ENCODE measurements at regions not wholly inside any gene's neighbourhood (a gene's known extent, or its start where the extent isn't known, plus 50 kb on each side); places are given as distances from the start of the nearest gene placed in this dataset.
"Not testable (repeated sequence)": the region's sequence is repeated elsewhere in the genome, so short reads cannot be mapped to it uniquely, and the experiment has no call there.

GRCh38 chr18:30450927-30451326 lies 591.6 kb downstream of the DSC3 start:
- no peak for DNase-seq (ENCODE audit: low read depth)

- DNase-seq (ENCODE audit: low read depth) = no peak
Observed at GRCh38 chr18:30446605-30447004, 595.9 kb downstream of the DSC3 start.

- no peak for DNase-seq (ENCODE audit: low read depth)
Observed at GRCh38 chr18:30444544-30444943, 598.0 kb downstream of the DSC3 start.

GRCh38 chr18:30440351-30440750 lies 602.2 kb downstream of the DSC3 start:
- peak; percentile 51 for DNase-seq (ENCODE audit: low read depth)

GRCh38 chr18:30439174-30439573 lies 603.4 kb downstream of the DSC3 start:
- no peak for DNase-seq (ENCODE audit: low read depth)

- no peak for DNase-seq (ENCODE audit: low read depth)
Observed at GRCh38 chr18:30432349-30432748, 610.2 kb downstream of the DSC3 start.

- not testable (repeated sequence) for DNase-seq (ENCODE audit: low read depth)
Observed at GRCh38 chr18:30419399-30419798, 623.1 kb downstream of the DSC3 start.

- DNase-seq (ENCODE audit: low read depth) = peak; percentile 84
Observed at GRCh38 chr18:30415903-30416302, 626.6 kb downstream of the DSC3 start.

GRCh38 chr18:30409120-30409519 lies 633.4 kb downstream of the DSC3 start:
- DNase-seq (ENCODE audit: low read depth) = no peak

GRCh38 chr18:30406728-30407127 lies 635.8 kb downstream of the DSC3 start:
- peak; percentile 79 for DNase-seq (ENCODE audit: low read depth)

- no peak for DNase-seq (ENCODE audit: low read depth)
Observed at GRCh38 chr18:30405038-30405437, 637.5 kb downstream of the DSC3 start.

GRCh38 chr18:30404422-30404821 lies 638.1 kb downstream of the DSC3 start:
- no peak for DNase-seq (ENCODE audit: low read depth)

- no peak for DNase-seq (ENCODE audit: low read depth)
Observed at GRCh38 chr18:30403278-30403677, 639.3 kb downstream of the DSC3 start.

GRCh38 chr18:30387401-30387800 lies 655.1 kb downstream of the DSC3 start:
- peak; percentile 70 for DNase-seq (ENCODE audit: low read depth)

- no peak for DNase-seq (ENCODE audit: low read depth)
Observed at GRCh38 chr18:30386624-30387023, 655.9 kb downstream of the DSC3 start.

GRCh38 chr18:30385684-30386083 lies 656.9 kb downstream of the DSC3 start:
- DNase-seq (ENCODE audit: low read depth) = no peak

GRCh38 chr18:30381826-30382225 lies 660.7 kb downstream of the DSC3 start:
- peak; percentile 55 for DNase-seq (ENCODE audit: low read depth)

GRCh38 chr18:30378097-30378496 lies 664.4 kb downstream of the DSC3 start:
- DNase-seq (ENCODE audit: low read depth) = peak; percentile 9

GRCh38 chr18:30376515-30376914 lies 666.0 kb downstream of the DSC3 start:
- DNase-seq (ENCODE audit: low read depth) = peak; percentile 41

- DNase-seq (ENCODE audit: low read depth) = no peak
Observed at GRCh38 chr18:30361864-30362540, 680.5 kb downstream of the DSC3 start.

- DNase-seq (ENCODE audit: low read depth) = no peak
Observed at GRCh38 chr18:30359521-30359920, 683.0 kb downstream of the DSC3 start.

- DNase-seq (ENCODE audit: low read depth) = peak; percentile 86
Observed at GRCh38 chr18:30358555-30358954, 684.0 kb downstream of the DSC3 start.

GRCh38 chr18:30352551-30353168 lies 689.9 kb downstream of the DSC3 start:
- DNase-seq (ENCODE audit: low read depth) = no peak

GRCh38 chr18:30350263-30350662 lies 692.3 kb downstream of the DSC3 start:
- DNase-seq (ENCODE audit: low read depth) = no peak
